GM13976 (cell line): ENCODE measurements at regions not wholly inside any gene's neighbourhood (a gene's known extent, or its start where the extent isn't known, plus 50 kb on each side); places are given as distances from the start of the nearest gene placed in this dataset.

Source experiments
- DNase-seq: peaks from one replicate; pipeline ENCODE4 v3.0.0; 2012; ENCODE audit warnings: low spot score
- in situ Hi-C: fragments of 300-500 bp; cut with MboI; formaldehyde crosslinking; loops from one replicate; pipeline ENCODE4 v1.12.0; 2022; ENCODE audit warnings: low sequenced_read_pairs, mixed read lengths, inconsistent platforms; ENCODE audit not compliant: unreplicated experiment
- TF ChIP-seq, protein P1 (sequence below): IDR thresholded peaks from 2 replicates; pipeline ENCODE4 v1.5.1; 2012; ENCODE audit warnings: borderline replicate concordance, mild to moderate bottlenecking; ENCODE audit not compliant: insufficient read depth; ENCODE audit errors: extremely low read depth, missing control alignments, control extremely low read depth

- DNase-seq: no peak
- in situ Hi-C loops: no loop called here
- TF ChIP-seq, protein P1, sequence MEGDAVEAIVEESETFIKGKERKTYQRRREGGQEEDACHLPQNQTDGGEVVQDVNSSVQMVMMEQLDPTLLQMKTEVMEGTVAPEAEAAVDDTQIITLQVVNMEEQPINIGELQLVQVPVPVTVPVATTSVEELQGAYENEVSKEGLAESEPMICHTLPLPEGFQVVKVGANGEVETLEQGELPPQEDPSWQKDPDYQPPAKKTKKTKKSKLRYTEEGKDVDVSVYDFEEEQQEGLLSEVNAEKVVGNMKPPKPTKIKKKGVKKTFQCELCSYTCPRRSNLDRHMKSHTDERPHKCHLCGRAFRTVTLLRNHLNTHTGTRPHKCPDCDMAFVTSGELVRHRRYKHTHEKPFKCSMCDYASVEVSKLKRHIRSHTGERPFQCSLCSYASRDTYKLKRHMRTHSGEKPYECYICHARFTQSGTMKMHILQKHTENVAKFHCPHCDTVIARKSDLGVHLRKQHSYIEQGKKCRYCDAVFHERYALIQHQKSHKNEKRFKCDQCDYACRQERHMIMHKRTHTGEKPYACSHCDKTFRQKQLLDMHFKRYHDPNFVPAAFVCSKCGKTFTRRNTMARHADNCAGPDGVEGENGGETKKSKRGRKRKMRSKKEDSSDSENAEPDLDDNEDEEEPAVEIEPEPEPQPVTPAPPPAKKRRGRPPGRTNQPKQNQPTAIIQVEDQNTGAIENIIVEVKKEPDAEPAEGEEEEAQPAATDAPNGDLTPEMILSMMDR: no peak
Measured at GRCh38 chr1:34578306-34578705, 176.5 kb upstream of the GJB5 start.

GRCh38 chr1:34582356-34582755, 172.5 kb upstream of the GJB5 start:
- no peak for DNase-seq
- in situ Hi-C loops: no loop called here
- TF ChIP-seq, protein P1: no peak

DNA sequence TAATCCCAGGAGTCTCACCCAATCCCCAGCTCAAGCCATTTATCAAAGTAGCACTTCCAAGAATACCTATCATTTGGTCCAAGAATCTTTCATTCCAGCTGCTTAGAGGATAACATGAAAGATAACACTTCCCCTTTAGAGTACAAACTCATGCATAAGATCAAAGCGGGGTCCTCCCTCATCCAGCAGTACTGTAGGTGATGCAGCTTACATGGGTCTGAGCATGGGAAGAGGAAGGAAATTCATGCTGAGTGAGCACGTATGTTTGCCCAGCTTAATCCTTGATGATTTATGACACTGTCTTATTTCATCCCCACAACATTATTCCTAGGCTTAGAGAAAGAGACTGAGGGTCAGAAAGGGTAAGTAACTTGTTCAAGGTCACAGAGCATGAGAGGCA, 167.1 kb upstream of the GJB5 start:
- in situ Hi-C loops: no loop called here
- DNase-seq: no peak
- TF ChIP-seq, protein P1: no peak

DNA sequence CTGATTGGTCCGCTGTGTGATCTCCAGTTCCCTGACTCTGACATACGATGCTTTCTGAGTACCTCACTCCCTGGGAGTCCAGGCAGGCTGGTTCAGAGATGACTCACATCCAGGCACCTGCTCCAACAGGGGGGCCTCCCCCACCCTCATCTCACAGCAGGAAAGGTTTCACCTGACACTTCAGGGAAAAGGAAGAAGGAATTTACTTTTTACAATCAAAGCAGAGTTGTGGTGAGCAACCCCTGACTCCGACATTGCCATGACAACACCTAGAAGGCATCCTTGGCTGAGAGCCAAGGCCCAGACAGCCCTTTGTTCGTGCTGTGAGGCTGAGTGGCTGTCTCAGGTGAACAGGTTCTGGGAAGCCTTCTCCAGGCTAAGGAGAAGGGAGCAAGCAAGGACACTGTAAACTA, 164.6 kb upstream of the GJB5 start:
- TF ChIP-seq, protein P1: no peak
- no peak for DNase-seq
- in situ Hi-C loops: loop anchor here (5.0 kb wide), 1 partner anchor 128 kb away; no protein-coding TSS in a partner anchor

GRCh38 chr1:34591751-34592629, 162.9 kb upstream of the GJB5 start:
- TF ChIP-seq, protein P1: no peak
- DNase-seq: no peak
- in situ Hi-C loops: loop anchor here (5.0 kb wide), 1 partner anchor 130 kb away; no protein-coding TSS in a partner anchor

GRCh38 chr1:34597877-34598514, 156.9 kb upstream of the GJB5 start:
- TF ChIP-seq, protein P1: peak; percentile 94
- in situ Hi-C loops: no loop called here
- peak; percentile 81 for DNase-seq
